NCI-H2171 (cell line): ENCODE measurements at regions not wholly inside any gene's neighbourhood (a gene's known extent, or its start where the extent isn't known, plus 50 kb on each side); places are given as distances from the start of the nearest gene placed in this dataset.
"Not testable (repeated sequence)": the region's sequence is repeated elsewhere in the genome, so short reads cannot be mapped to it uniquely, and the experiment has no call there.

Source experiments
- DNase-seq: peaks from one replicate; lab custom pipeline; 2025; lab: John Stamatoyannopoulos, UW

DNA sequence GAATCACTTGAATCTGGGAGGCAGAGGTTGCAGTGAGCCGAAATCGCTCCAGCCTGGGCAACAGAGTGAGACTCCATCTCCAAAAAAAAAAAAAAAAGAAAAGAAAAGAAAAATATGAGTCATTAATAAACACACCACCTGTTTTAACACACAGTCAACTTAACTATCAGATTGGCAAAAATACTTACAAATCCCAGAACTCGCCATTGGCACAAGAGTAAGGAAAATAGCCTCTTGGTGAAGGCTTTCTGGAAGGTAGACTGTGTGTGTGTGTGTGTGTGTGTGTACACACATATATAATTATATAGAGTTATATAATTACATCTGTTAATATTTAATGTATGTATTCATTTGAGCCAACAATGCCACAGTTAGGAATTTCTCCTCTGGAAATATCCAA, 63.7 kb upstream of the UXS1 start:
- no peak for DNase-seq

DNA sequence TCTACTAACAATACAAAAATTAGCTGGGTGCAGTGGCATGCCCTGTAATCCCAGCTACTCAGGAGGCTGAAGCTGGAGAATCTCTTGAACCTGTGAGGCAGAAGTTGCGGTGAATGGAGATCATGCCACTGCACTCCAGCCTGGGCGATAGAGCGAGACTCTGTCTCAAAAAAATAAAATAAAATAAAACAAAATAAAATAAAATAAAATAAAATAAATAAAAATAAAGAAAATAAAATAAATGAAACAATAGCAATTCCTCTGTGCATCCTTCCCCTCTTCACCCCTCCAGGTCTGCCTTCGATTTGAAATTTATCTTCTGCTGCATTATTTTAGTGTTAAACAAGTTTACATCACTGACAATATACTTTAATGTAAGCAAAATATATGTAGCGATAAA, 63.0 kb upstream of the UXS1 start:
- no peak for DNase-seq

DNA sequence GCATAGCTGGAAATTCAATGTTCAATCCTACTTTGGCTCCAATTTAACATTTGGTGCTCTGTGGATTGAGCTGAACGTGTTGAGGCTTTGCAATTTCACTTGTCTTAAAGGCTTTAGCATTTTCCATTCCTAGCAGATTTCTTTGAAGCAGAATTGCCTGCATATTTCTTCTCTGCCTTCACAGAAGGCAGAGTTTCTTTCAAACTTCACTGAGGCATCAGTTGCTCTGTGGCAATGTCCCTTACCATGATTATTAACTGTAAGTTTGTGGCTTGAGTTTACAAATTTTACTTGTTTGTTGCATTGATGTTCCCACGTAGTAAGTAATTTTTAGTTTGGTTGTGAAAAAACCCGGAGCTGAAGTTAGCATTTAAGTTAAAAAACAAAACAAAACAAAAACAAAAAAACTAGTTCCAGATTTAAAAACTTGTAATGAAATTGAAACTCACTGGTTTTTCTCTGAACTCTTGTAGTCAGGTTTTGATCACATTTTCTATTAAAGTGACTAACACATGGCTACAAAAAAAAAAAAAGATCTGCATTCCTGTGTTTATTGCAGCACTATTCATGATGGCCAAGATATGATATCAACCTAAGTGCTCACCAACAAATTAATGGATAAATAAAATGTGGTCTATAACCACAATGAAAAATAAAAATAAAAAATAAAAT, 55.2 kb upstream of the UXS1 start:
- not testable (repeated sequence) for DNase-seq

DNA sequence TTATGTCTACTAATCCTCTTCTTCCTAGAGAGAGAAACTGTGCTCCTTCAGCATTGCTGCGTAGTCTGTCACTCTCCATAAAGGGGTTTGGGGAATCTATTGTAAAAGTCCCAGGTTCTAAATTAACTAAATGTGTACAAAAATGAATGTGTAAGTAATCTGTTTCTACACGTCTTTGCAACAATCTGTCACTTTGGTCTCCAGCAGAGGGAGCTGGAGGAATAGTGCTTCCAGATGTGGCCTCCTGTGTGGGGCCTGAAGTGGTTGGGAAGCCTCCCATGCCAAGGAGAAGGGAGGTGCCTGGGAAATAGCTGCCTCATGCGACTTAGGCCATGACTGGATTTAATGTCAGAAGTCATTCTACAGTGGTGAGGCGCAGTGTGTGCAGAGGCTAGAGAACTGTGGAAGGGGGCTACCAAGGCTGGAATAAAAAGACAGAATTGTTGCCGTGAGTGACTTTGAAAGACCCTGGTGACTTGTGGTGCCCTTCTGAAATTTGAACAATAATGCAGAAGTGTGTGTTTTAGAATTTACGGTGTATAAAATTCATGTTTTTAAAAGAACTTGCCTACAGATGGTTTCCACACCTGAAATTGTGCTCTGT, 54.5 kb upstream of the UXS1 start:
- peak; percentile 1 for DNase-seq
